NB4 (cell line): ENCODE measurements at regions not wholly inside any gene's neighbourhood (a gene's known extent, or its start where the extent isn't known, plus 50 kb on each side); places are given as distances from the start of the nearest gene placed in this dataset.
"Not testable (repeated sequence)": the region's sequence is repeated elsewhere in the genome, so short reads cannot be mapped to it uniquely, and the experiment has no call there.

Source experiments
- DNase-seq: peaks from one replicate; pipeline ENCODE4 v3.0.0; 2010; ENCODE audit warnings: low read depth
- H3K4me3 ChIP-seq: one replicate; pipeline ENCODE4 v1.5.1; 2011; ENCODE audit warnings: mild to moderate bottlenecking, low read depth, low read length, moderate library complexity
- CTCF ChIP-seq: IDR thresholded peaks from one replicate; pipeline ENCODE4 v1.5.1; 2012; ENCODE audit warnings: low read depth, low read length
- MYC ChIP-seq: IDR thresholded peaks from 2 replicates; pipeline ENCODE4 v1.6.1; 2011; ENCODE audit warnings: low read depth, low read length
- POLR2A ChIP-seq: IDR thresholded peaks from 2 replicates; pipeline ENCODE4 v1.6.1; 2011; ENCODE audit warnings: mild to moderate bottlenecking; ENCODE audit not compliant: insufficient read length; ENCODE audit errors: extremely low read depth
- TF ChIP-seq, protein P1 (sequence below): IDR thresholded peaks from 2 replicates; pipeline ENCODE4 v1.6.1; 2011; ENCODE audit warnings: low read depth, low read length

DNA sequence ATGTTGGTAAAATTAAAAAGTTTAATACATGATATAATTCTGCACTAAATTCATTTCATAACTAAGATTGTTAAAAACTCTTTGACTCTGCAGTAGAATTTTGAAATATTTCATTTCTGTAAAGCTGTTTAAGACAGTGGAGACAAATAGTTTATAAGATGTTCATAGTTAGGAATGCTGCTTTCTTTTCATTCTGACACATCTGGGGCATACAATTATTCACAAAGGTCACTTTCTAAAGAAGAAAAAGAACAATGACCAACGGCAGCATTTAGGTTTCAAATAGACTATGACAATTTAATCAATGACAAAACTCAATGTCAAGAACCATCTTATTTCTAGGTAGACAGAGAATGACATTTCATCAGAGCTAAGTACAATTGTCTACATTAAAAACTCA, 1422.1 kb downstream of the PCDH9 start:
- DNase-seq, result no peak
- TF ChIP-seq, protein P1, sequence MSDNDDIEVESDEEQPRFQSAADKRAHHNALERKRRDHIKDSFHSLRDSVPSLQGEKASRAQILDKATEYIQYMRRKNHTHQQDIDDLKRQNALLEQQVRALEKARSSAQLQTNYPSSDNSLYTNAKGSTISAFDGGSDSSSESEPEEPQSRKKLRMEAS, result no peak
- H3K4me3 ChIP-seq, result no peak overlapping the region

- no peak for DNase-seq
- TF ChIP-seq POLR2A (no peak), CTCF (no peak), MYC (no peak)
- TF ChIP-seq, protein P1, result no peak
- no peak overlapping the region for H3K4me3 ChIP-seq
Observed at GRCh38 chr13:65803530-65804392, 1426.4 kb downstream of the PCDH9 start.

DNA sequence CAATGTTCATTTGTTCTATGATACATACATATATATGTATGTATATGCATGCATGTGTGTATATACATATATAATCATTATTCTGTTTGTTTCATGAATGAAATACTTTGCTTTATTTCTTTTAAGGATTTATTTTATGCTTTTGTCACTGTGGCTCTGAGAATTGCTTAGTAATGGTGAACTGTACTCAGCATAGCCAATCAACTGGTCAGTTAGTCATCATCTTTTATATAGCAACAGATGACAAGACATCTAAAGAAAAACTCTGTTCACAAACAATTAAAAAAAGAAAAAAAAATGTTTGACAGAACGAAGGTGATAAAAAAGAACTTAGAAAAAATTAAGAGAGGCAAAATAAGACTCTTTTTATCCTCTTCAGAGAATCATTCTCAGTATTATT, 1440.3 kb downstream of the PCDH9 start:
- H3K4me3 ChIP-seq, result no peak overlapping the region
- no peak for DNase-seq
- TF ChIP-seq MYC, result no peak
- no peak for TF ChIP-seq CTCF
- TF ChIP-seq, protein P1, result no peak
- no peak for TF ChIP-seq POLR2A

GRCh38 chr13:65787082-65787481, 1443.1 kb downstream of the PCDH9 start:
- TF ChIP-seq CTCF, result no peak
- DNase-seq, result no peak
- no peak overlapping the region for H3K4me3 ChIP-seq

- DNase-seq, result no peak
- H3K4me3 ChIP-seq, result no peak overlapping the region
- TF ChIP-seq MYC (no peak), POLR2A (no peak), CTCF (no peak)
- TF ChIP-seq, protein P1, result no peak
Observed at GRCh38 chr13:65784088-65784816, 1445.9 kb downstream of the PCDH9 start.

DNA sequence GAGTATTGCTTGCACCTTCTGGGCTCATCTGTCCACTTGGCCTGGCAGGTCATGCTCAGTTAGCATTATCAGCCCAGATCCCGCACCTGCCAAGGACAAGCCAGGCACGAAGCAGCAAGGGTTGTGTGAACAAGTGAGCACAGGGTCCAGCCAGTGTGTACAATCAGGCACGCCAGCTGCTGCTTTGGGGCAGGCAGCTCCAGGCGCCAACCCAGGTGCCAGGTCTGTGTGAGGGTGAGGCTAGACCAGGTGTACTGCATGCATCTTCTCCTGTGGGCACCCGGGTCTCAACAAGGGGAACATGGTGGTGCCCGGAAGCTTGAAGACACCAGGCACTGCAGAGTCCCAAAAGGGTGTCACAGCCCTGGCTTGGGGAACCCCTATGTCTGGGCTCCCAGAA, 1446.8 kb downstream of the PCDH9 start:
- TF ChIP-seq POLR2A (no peak), MYC (no peak), CTCF (no peak)
- TF ChIP-seq, protein P1, result no peak
- H3K4me3 ChIP-seq, result no peak overlapping the region
- DNase-seq, result no peak

DNA sequence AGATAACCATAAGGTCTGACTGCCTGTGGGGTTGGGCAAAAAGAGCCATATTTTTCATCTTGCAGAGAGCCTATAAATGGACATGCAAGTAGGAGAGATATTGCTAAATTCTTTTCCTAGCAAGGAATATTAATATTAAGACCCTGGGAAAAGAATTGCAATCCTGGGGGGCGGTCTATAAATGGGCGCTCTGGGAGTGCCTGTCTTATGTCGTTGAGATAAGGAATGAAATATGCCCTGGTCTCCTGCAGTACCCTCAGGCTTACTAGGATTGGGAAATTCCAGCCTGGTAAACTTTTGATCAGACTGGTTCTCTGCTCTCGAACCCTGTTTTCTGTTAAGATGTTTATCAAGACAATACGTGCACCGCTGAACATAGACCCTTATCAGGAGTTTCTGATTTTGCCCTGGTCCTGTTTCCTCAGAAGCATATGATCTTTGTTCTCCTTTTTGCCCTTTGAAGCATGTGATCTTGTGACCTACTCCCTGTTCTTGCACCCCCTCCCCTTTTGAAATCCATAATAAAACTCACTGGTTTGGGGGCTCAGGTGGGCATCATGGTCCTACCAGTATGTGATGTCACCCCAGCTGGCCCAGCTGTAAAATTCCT, 1458.3 kb downstream of the PCDH9 start:
- not testable (repeated sequence) for H3K4me3 ChIP-seq, DNase-seq
